NCI-H748 (cell line): ENCODE measurements at regions not wholly inside any gene's neighbourhood (a gene's known extent, or its start where the extent isn't known, plus 50 kb on each side); places are given as distances from the start of the nearest gene placed in this dataset.
A peak's percentile ranks its signal among the peaks of the same experiment; 100 is the strongest.
"Not testable (repeated sequence)": the region's sequence is repeated elsewhere in the genome, so short reads cannot be mapped to it uniquely, and the experiment has no call there.

Source experiments
- DNase-seq: peaks from one replicate; lab custom pipeline; 2025; ENCODE audit not compliant: unreplicated experiment; lab: John Stamatoyannopoulos, UW

- DNase-seq: peak; percentile 8
These were observed 674.2 kb upstream of the MANEA start for GRCh38 chr6:94902974-94903628.

DNA sequence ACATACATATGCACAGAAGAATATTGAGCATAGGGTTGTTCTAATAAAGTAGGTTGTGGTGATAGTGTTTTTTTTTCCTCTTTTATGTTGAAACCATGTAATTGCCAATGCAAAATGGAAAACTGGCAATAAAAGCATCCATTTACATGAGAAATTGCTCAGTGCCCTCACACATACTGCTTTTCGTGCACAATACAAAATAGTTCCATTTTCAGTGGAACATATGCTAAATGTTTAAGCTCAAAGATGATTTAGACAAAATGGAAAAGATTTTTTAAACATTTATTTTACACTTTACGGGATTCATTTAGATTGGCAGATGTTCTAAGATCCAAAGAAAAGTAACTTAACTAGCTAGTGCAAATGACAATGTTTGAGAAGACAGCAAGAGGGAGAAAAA, 678.1 kb upstream of the MANEA start:
- DNase-seq: no peak

DNA sequence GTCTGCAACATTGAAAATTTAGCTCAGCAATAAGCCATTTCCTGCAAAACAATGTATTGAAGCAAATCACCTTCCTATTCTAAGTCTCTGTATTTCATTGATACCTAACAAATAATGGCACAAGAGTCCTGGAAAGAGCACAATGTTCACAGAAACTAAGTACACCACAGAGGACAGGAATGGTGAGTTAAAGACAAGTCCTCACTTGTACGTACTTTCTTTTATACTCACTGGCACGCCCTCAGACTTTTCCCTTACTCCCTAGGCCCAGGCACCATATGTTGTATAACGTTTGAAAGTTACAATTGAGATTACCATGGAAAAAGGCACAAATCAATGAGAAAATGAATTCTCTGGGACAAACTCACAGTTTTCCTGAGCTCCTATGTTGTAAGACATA, 683.0 kb upstream of the MANEA start:
- no peak for DNase-seq

DNA sequence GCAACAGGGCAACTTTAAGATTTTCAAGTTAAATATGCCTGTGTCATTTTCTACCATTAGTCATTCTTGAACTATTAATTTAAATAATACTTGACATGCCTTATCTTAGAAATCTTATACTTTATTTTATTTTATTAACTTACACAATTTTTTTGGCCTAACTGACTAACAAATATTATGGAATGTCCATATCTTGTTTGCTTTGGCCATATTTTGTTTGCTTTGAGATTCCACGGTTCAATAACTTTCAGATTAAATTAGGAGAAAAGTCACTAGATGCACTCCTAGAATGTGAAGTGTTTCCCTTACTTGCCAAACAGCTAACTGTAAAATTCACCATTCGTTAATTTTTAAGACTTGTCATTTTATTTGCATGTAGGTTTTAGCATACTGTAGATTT, 684.0 kb upstream of the MANEA start:
- DNase-seq: no peak

- peak; percentile 54 for DNase-seq
These were observed 703.5 kb upstream of the MANEA start for GRCh38 chr6:94873819-94874218.

DNA sequence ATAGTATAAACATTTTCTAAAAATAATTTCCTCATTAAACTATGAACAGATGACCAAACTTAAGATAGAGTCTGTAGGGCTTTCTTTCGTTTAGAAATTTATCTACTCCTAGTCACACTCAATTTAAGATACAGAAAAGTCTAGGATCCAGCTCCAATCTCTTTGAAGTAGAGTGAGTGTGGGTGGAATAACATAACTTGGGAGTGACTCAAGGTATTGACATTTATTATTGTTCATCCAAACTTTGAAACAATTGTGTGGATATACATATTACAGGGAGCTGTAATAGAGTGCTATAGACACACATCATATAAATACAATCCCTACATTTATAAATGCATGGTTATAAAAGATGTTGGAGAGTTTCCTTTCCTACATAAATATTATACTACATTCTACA, 715.2 kb upstream of the MANEA start:
- DNase-seq: no peak

GRCh38 chr6:94859924-94860323, 717.4 kb upstream of the MANEA start:
- DNase-seq: no peak

DNA sequence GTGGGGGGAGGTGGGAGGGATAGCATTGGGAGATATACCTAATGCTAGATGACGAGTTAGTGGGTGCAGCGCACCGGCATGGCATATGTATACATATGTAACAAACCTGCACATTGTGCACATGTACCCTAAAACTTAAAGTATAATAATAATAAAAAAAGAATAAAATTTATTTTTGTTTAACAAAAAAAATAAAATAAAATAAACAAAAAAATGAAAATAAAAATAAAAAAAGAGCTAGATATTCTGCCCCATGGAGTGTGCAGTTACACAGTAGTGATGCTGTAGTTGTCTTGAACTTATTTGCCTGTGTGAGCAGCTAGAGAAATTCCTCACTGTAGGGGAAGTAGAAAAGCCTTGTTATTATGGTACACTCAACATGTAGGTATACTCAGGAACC, 720.3 kb upstream of the MANEA start:
- DNase-seq: not testable (repeated sequence)

DNA sequence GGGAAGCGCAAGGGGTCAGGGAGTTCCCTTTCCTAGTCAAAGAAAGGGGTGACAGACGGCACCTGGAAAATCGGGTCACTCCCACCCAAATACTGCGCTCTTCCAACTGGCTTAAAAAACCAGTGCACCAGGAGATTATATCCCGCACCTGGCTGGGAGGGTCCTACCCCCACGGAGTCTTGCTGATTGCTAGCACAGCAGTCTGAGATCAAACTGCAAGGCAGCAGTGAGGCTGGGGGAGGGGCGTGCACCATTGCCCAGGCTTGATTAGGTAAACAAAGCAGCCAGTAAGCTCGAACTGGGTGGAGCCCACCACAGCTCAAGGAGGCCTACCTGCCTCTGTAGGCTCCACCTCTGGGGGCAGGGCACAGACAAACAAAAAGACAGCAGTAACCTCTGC, 726.0 kb upstream of the MANEA start:
- DNase-seq: not testable (repeated sequence)

- no peak for DNase-seq
These were observed 731.6 kb upstream of the MANEA start for GRCh38 chr6:94845742-94846141.

DNA sequence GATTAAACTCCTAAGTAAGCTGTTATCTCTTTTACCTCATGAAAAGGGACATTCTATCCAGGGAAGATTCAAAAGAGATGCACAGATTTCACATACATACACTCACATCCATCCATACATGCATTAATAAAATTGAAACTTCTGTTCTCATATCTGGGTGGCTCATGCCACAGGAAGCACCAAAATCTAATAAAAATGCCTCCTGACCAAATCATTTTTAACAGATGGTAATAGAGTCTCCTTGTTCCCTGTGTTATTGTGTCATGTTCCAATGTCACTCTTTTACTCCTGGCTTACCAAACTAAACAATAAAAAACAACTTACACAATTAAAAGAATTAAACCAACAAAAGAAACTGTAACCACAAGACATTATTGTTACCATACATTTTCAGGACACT, 742.1 kb upstream of the MANEA start:
- DNase-seq: no peak

- no peak for DNase-seq
These were observed 763.5 kb upstream of the MANEA start for GRCh38 chr6:94813806-94814205.

DNA sequence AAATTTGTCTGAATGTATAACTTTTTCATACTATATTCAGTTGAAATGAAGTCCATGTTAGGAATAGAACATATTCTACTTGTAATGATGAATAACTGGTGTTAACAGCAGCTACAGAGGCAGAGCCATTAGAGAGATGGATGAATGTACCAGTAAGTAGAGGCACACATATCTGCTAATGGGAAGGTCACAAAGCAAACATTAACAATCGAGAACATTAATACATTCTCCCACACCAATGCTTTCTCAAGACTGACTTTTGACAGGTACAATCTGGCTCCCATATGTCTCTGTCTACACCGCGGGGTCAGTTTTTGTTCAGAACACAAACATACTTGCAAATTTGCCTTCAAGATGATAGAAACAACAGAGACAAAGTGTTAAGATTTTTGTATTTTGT, 776.0 kb upstream of the MANEA start:
- no peak for DNase-seq

DNA sequence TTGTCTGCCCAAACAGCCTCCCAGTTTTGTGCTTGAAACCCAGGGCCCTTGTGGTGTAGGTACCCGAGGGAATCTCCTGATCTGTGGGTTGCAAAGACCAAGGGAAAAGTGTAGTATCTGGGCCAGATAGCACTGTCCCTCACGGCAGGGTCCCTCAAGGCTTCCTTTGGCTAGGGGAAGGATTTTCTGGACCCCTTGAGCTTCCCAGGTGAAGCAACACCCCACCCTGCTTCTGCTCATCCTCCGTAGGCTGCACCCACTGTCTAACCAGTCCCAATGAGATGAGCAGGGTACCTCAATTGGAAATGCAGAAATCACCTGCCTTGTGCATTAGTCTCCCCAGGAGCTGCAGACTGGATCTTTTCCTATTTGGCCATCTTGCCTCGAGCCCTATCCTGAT, 791.8 kb upstream of the MANEA start:
- no peak for DNase-seq

DNA sequence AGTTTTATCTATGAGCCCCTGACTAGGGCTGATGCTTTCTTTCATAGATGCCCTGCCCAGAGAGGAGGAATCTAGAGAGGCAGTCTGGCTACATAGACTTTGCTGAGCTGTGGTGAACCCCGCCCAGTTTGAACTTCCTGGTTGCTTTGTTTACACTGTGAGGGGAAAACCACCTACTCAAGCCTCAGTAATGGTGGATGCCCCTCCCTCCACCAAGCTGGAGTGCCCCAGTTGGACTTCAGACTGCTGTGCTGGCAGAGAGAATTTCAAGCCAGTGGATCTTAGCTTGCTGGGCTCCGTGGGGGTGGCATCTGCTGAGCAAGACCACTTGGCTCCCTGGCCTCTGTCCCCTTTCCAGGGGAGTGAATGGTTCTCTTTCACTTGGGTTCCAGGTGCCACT, 792.3 kb upstream of the MANEA start:
- peak; percentile 80 for DNase-seq

- no peak for DNase-seq
These were observed 808.1 kb upstream of the MANEA start for GRCh38 chr6:94769197-94769596.

DNA sequence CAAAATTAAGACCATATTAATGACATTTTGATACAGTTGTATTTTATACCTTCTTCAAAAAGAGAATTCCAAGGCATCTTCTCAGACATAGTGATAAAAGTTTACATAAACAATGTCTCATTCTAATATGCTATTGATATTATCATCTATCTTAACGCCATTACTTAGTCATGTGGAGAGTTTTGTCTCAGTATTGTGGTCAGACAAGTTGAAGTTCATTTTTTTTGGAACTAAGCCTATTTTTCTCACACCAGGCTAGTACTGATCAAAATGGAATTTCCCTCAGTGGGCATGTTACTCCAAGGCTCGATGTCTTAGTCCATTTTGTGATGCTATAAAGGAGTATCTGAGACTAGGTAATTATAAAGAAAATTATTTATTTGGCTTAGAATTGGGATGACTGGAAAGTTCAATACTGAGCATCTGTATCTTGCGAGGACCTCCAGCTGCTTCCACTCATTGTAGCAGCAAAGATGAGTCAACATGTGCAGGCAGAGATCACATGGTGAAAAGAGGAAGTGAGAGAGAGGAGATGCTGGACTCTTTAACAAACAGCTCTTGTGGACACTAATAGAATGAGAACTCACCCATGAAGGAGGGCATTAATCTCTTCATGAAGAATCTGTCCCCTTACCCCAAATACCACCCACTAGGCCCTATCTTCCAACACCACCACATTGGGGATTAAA, 825.5 kb upstream of the MANEA start:
- no peak for DNase-seq

- no peak for DNase-seq
These were observed 841.1 kb upstream of the MANEA start for GRCh38 chr6:94736236-94736635.

GRCh38 chr6:94735270-94735669, 842.1 kb upstream of the MANEA start:
- DNase-seq: no peak

DNA sequence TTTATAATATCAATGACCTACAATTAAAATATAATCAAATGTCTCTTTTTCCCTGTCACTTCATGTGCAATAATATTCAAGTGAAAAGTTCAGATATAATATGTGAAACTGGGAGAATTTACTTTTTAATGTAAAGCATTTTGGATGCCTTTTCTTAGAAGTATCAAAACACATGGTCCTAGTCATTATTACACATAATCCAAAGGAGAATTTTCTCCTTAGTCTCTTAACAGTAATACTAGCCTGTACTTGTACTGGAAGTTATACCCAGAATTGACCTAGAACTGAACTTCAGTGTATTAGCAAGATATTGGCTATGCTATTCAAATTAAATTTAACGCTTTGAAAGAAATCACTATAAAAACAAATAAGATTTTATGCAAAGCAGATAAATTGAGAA, 842.6 kb upstream of the MANEA start:
- DNase-seq: no peak

DNA sequence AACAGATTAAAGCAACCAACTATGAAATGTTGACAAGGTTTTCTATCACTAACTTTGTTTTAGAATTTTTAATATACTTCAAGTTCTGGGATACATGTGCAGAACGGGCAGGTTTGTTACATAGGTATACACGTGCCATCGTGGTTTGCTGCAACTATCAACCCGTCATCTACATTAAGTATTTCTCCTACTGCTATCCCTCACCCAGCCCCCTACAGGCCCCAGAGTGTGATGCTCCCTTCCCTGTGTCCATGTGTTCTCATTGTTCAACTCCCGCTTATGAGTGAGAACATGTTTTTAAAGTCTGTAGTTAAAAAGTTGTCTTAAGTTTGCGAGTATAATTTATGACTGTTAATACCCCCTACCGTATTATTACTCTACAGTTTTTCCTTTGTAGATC, 844.3 kb upstream of the MANEA start:
- no peak for DNase-seq

DNA sequence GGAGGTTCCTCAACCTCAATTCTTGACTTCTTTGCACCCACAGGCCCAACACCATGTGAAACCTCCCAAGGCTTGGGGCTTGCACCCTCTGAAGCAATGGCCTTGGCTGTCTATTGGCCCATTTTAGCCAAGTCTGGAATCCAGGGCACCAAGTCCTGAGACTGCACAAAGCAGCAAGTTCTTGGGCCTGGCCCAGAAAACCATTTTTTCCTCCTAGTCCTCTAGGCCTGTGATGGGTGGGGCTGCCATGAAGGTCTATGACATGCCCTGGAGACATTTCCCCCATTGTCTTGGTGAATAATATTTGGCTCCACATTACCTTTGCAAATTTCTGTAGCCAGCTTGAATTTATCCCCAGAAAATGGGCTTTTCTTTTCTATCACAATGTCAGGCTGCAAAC, 849.6 kb upstream of the MANEA start:
- DNase-seq: no peak

DNA sequence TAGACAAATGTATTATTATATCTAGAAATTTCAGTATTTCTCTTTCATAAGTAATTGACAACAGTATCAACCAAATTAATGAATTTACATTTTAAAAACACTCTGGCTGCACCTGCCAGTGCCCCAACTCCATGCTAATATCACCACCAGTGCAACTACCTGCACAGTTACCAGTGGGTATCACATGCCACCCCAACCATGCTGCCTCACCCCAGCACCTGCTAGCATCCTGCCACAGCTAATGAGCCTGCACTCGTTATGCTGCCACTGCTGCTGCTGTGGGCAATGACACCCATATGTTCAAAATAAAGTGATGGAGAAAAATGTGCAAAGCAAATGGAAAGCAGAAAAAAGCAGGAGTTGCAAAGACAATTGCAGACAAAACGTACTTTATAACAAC, 855.9 kb upstream of the MANEA start:
- no peak for DNase-seq
